Kidney (tissue), 13 donors: ENCODE measurements at regions not wholly inside any gene's neighbourhood (a gene's known extent, or its start where the extent isn't known, plus 50 kb on each side); places are given as distances from the start of the nearest gene placed in this dataset.

ENCODE experiments used
- DNase-seq, 5 donors: peaks; one replicate each; pipeline ENCODE4 v3.0.0-alpha.2; 2013 to 2020
- FAIRE-seq: peaks from 2 replicates; lab custom pipeline; 2012; peaks lifted over from hg19 to GRCh38; lab: Jason Lieb, UNC
- H3K27ac ChIP-seq, 2 donors: one replicate each; pipeline ENCODE4 v1.7.0; 2013; ENCODE audit warnings: low read depth in 2 of 2, low read length in 2 of 2, inconsistent platforms in 1 of 2
- H3K27me3 ChIP-seq: one replicate; pipeline ENCODE4 v1.7.1; 2013; ENCODE audit warnings: low read length, inconsistent platforms; ENCODE audit not compliant: control insufficient read depth, insufficient read depth
- H3K36me3 ChIP-seq, 3 donors: one replicate each; pipeline versions ENCODE4 v1.7.0 to v1.7.1; 2013; ENCODE audit warnings: low read length in 3 of 3, control low read depth in 1 of 3, inconsistent platforms in 1 of 3; ENCODE audit not compliant: insufficient read depth in 3 of 3, control insufficient read depth in 2 of 3
- H3K4me1 ChIP-seq, 3 donors: one replicate each; pipeline versions ENCODE4 v1.7.0 to v1.7.1; 2013; ENCODE audit warnings: low read length in 3 of 3, inconsistent platforms in 1 of 3, low read depth in 1 of 3; ENCODE audit not compliant: control insufficient read depth in 2 of 3, insufficient read depth in 2 of 3
- H3K4me3 ChIP-seq, 3 donors: one replicate each; pipeline versions ENCODE4 v1.7.0 to v1.8.1; 2013; ENCODE audit warnings: low read length in 3 of 3, control low read depth in 1 of 3, inconsistent platforms in 1 of 3
- H3K9ac ChIP-seq, 3 donors: one replicate each; pipeline versions ENCODE4 v1.7.0 to v1.7.1; 2013; ENCODE audit warnings: low read length in 3 of 3, control low read depth in 1 of 3, inconsistent platforms in 1 of 3
- H3K9me3 ChIP-seq, 3 donors: one replicate each; pipeline versions ENCODE4 v1.7.0 to v1.7.1; 2013; ENCODE audit warnings: low read length in 3 of 3, control low read depth in 1 of 3, inconsistent platforms in 1 of 3; ENCODE audit not compliant: control insufficient read depth in 2 of 3, insufficient read depth in 1 of 3
- intact Hi-C: fragments of 100-400 bp; cut with DNase I; formaldehyde crosslinking; loops from one replicate; pipeline ENCODE4 v1.11.1; 2022
- TF ChIP-seq, protein P1 (sequence below): IDR thresholded peaks from 3 replicates; pipeline ENCODE4 v1.5.1; 2012; ENCODE audit warnings: mild to moderate bottlenecking, moderate library complexity, borderline replicate concordance; ENCODE audit not compliant: insufficient read depth; ENCODE audit errors: extremely low read depth
- donor health status: control.
- donor health status: control.
- donor health status: control.
- donor health status: control.
- donor health status: control.
- donor health status: DM: yes; HTN: yes; CAD: no.
- donor health status: Normal renal cell carcinoma (clear cell type).

DNA sequence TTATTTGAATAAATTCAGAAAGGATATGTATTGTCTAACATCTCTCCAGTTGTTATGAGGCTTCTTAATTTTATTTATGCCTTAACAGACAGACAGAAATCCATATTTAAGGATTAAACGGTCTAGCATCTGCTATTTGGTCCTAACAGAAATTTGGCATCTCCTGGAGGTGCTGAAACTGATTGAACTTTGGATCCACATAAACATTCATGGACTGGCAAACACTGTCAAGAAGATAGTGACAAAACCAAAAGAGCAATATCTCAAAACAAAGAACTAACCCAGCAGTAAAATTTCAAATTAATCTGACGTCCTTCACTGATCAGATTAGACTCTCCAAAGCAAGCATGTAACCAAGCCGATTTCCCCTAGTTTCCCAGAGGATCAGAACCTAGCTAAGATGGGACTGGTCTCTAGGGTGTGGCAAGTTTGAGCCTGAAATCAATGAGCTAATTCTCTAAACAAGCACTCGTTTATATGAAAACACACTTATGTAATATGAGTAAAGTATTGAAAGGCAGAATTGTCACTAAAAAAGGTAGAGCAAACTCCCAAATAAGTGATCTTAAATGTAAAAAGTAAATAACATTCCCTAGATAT lies 139.5 kb downstream of the NOL4 start:
- no peaks in the 10 kb centered on the region for H3K4me1 ChIP-seq
- FAIRE-seq (no peak), DNase-seq (no peak)
- TF ChIP-seq, protein P1, sequence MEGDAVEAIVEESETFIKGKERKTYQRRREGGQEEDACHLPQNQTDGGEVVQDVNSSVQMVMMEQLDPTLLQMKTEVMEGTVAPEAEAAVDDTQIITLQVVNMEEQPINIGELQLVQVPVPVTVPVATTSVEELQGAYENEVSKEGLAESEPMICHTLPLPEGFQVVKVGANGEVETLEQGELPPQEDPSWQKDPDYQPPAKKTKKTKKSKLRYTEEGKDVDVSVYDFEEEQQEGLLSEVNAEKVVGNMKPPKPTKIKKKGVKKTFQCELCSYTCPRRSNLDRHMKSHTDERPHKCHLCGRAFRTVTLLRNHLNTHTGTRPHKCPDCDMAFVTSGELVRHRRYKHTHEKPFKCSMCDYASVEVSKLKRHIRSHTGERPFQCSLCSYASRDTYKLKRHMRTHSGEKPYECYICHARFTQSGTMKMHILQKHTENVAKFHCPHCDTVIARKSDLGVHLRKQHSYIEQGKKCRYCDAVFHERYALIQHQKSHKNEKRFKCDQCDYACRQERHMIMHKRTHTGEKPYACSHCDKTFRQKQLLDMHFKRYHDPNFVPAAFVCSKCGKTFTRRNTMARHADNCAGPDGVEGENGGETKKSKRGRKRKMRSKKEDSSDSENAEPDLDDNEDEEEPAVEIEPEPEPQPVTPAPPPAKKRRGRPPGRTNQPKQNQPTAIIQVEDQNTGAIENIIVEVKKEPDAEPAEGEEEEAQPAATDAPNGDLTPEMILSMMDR = no peak
- no peak overlapping the region for H3K4me3 ChIP-seq
- H3K27me3 ChIP-seq = no peaks in the 10 kb centered on the region
- no peak overlapping the region for H3K9ac ChIP-seq
- no peaks in the 10 kb centered on the region for H3K36me3 ChIP-seq
- intact Hi-C loops = no loop called here
- no peaks in the 10 kb centered on the region for H3K9me3 ChIP-seq
- H3K27ac ChIP-seq = no peak overlapping the region

DNA sequence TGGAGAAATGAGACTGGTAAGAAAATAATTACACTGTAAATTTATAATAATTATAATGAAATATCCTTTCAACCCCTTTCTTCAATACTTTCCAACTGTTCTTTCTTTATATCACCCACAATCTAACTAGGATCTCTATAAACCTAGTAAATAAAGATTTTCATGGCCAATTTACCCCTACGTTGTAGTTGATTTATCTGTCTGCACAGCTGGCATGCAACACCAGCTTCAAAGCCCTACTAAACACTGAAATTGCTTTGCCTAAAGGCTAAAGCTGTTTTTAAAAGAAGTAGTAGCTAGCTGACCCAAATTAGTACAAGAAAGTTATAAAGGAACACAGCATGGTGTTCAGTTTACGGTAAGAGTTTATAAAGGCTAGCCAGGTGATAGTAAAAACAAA lies 140.1 kb downstream of the NOL4 start:
- DNase-seq = peak in 1 of 5 donors; percentile 15
- no peaks in the 10 kb centered on the region for H3K27me3 ChIP-seq
- no peak overlapping the region for H3K27ac ChIP-seq
- no peaks in the 10 kb centered on the region for H3K36me3 ChIP-seq
- intact Hi-C loops = no loop called here
- no peak for FAIRE-seq
- TF ChIP-seq, protein P1 = no peak
- no peaks in the 10 kb centered on the region for H3K9me3 ChIP-seq
- no peaks in the 10 kb centered on the region for H3K4me1 ChIP-seq
- no peak overlapping the region for H3K4me3 ChIP-seq
- H3K9ac ChIP-seq = no peak overlapping the region

DNA sequence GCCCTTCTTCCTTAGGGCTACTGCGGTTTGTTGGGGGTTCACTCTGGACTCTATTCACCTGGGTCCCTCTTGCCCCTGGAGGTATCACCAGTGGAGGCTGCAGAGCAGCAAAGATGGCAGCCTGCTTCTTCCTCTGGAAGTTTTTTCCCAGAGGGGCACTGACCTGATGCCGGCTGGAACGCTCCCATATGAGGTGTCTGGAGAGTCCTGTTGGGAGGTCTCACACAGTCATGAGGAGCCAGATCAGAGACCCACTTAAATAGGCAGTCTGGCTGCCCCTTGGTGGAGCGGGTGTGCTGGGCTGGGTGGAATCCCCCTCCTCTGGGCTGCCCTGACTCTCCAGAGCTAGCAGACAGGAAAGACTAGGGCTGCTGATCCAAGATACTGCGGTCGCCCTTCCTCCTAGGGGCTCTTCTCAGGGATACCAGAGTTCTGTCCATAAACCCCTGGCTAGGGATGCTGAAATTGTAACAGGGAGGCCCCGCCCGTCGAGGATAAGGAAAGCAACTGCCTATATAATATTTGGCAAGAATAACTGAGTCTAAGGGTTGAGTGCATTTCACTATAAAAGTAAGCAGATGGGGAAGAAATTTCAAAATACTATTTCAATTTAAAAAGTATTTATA lies 140.7 kb downstream of the NOL4 start:
- intact Hi-C loops = no loop called here
- Histone ChIP-seq H3K9ac (no peak overlapping the region), H3K27me3 (no peaks in the 10 kb centered on the region), H3K36me3 (no peaks in the 10 kb centered on the region), H3K4me1 (no peaks in the 10 kb centered on the region), H3K9me3 (no peaks in the 10 kb centered on the region), H3K4me3 (no peak overlapping the region), H3K27ac (no peak overlapping the region)
- FAIRE-seq (no peak), DNase-seq (peak in 1 of 5 donors; percentile 37)
- TF ChIP-seq, protein P1 = no peak
